ENCODE measurements at regions not wholly inside any gene's neighbourhood (a gene's known extent, or its start where the extent isn't known, plus 50 kb on each side); places are given as distances from the start of the nearest gene placed in this dataset.

DNA sequence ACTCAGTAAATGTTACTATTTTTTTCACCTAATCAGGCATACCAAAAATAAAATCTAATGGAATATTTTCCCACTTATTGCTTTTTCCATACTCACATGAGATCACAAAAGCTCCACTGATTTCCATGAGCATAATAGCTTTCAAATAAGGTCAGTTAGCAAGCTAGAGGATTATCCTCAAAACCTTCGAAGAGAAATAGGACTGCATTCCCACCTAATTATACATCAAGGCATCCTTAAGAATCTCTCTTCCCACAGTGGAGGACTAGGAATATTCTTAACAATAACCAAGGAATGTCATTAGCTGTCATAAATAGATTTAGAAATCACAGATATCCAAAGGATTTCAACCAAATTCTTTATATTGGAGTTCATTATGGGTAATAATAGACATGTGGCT is 127.9 kb upstream of the STT3B start:
- TF ChIP-seq, protein P1, sequence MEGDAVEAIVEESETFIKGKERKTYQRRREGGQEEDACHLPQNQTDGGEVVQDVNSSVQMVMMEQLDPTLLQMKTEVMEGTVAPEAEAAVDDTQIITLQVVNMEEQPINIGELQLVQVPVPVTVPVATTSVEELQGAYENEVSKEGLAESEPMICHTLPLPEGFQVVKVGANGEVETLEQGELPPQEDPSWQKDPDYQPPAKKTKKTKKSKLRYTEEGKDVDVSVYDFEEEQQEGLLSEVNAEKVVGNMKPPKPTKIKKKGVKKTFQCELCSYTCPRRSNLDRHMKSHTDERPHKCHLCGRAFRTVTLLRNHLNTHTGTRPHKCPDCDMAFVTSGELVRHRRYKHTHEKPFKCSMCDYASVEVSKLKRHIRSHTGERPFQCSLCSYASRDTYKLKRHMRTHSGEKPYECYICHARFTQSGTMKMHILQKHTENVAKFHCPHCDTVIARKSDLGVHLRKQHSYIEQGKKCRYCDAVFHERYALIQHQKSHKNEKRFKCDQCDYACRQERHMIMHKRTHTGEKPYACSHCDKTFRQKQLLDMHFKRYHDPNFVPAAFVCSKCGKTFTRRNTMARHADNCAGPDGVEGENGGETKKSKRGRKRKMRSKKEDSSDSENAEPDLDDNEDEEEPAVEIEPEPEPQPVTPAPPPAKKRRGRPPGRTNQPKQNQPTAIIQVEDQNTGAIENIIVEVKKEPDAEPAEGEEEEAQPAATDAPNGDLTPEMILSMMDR (IDR thresholded peaks at IDR 0.05): no peak
- TF ChIP-seq POLR2A (IDR thresholded peaks at IDR 0.05): no peak
